Smooth muscle cell (in vitro differentiated cells): ENCODE measurements at regions not wholly inside any gene's neighbourhood (a gene's known extent, or its start where the extent isn't known, plus 50 kb on each side); places are given as distances from the start of the nearest gene placed in this dataset.

Experiments used
- DNase-seq: peaks from one replicate; lab custom pipeline; 2025; ENCODE audit not compliant: unreplicated experiment; lab: John Stamatoyannopoulos, UW
- H2AFZ ChIP-seq: fragments of 200-600 bp; sonication (generic); 2 replicates; pipeline ENCODE4 v1.6.0; 2016; ENCODE audit warnings: antibody characterized with exemption, low read depth, mild to moderate bottlenecking
- H3F3A ChIP-seq: fragments of 200-600 bp; sonication (generic); 2 replicates; pipeline ENCODE4 v1.6.0; 2017; ENCODE audit warnings: antibody characterized with exemption, low read depth
- H3K27ac ChIP-seq: fragments of 200-600 bp; sonication (generic); 2 replicates; pipeline ENCODE4 v1.5.1; 2016; ENCODE audit warnings: low read depth, mild to moderate bottlenecking
- H3K27me3 ChIP-seq: fragments of 200-600 bp; sonication (generic); 2 replicates; pipeline ENCODE4 v1.6.1; 2016; ENCODE audit warnings: low read depth, mild to moderate bottlenecking
- H3K36me3 ChIP-seq: fragments of 200-600 bp; sonication (generic); 2 replicates; pipeline ENCODE4 v1.5.1; 2016; ENCODE audit warnings: low read depth
- H3K4me1 ChIP-seq: fragments of 200-600 bp; sonication (generic); 2 replicates; pipeline ENCODE4 v1.5.1; 2016; ENCODE audit warnings: low read depth
- H3K4me2 ChIP-seq: fragments of 200-600 bp; sonication (generic); 2 replicates; pipeline ENCODE4 v1.6.0; 2016; ENCODE audit warnings: mild to moderate bottlenecking
- H3K4me3 ChIP-seq: fragments of 200-600 bp; sonication (generic); 2 replicates; pipeline ENCODE4 v1.5.1; 2016; ENCODE audit warnings: mild to moderate bottlenecking
- H3K79me2 ChIP-seq: fragments of 200-600 bp; sonication (generic); 2 replicates; pipeline ENCODE4 v1.6.0; 2016; ENCODE audit warnings: low read depth, mild to moderate bottlenecking
- H3K9ac ChIP-seq: fragments of 200-600 bp; sonication (generic); 2 replicates; pipeline ENCODE4 v1.6.0; 2016; ENCODE audit warnings: low read depth
- H3K9me3 ChIP-seq: fragments of 200-600 bp; sonication (generic); replicated peaks from 2 replicates; pipeline ENCODE4 v1.5.1; 2016; ENCODE audit warnings: low read depth
- H4K20me1 ChIP-seq: fragments of 200-600 bp; sonication (generic); 2 replicates; pipeline ENCODE4 v1.6.0; 2016; ENCODE audit warnings: low read depth
- WGBS: methylation state at CpG from one replicate; pipeline ENCODE4 v1.1.7; 2016; ENCODE audit warnings: low lambda C conversion rate; 5-methylcytosine and 5-hydroxymethylcytosine counted together
- TF ChIP-seq, protein P1 (sequence below): fragments of 200-600 bp; sonication (generic); IDR thresholded peaks from 2 replicates; pipeline ENCODE4 v1.5.1; 2017; ENCODE audit warnings: borderline replicate concordance, mild to moderate bottlenecking, antibody characterized with exemption; ENCODE audit not compliant: insufficient read depth, poor library complexity, severe bottlenecking

GRCh38 chr4:75126058-75126457 lies 193.1 kb downstream of the PARM1 start:
- Histone ChIP-seq H2AFZ (peak overlapping the region; percentile 67), H3K9ac (no peak overlapping the region), H3K79me2 (no peaks in the 10 kb centered on the region), H3F3A (no peaks in the 10 kb centered on the region), H3K4me1 (no peaks in the 10 kb centered on the region), H3K9me3 (no peaks in the 10 kb centered on the region), H4K20me1 (no peaks in the 10 kb centered on the region), H3K27ac (no peak overlapping the region), H3K4me2 (peak overlapping the region; percentile 47), H3K27me3 (no peaks in the 10 kb centered on the region), H3K4me3 (no peak overlapping the region), H3K36me3 (no peaks in the 10 kb centered on the region)
- TF ChIP-seq, protein P1, sequence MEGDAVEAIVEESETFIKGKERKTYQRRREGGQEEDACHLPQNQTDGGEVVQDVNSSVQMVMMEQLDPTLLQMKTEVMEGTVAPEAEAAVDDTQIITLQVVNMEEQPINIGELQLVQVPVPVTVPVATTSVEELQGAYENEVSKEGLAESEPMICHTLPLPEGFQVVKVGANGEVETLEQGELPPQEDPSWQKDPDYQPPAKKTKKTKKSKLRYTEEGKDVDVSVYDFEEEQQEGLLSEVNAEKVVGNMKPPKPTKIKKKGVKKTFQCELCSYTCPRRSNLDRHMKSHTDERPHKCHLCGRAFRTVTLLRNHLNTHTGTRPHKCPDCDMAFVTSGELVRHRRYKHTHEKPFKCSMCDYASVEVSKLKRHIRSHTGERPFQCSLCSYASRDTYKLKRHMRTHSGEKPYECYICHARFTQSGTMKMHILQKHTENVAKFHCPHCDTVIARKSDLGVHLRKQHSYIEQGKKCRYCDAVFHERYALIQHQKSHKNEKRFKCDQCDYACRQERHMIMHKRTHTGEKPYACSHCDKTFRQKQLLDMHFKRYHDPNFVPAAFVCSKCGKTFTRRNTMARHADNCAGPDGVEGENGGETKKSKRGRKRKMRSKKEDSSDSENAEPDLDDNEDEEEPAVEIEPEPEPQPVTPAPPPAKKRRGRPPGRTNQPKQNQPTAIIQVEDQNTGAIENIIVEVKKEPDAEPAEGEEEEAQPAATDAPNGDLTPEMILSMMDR = no peak
- DNase-seq = no peak

DNA sequence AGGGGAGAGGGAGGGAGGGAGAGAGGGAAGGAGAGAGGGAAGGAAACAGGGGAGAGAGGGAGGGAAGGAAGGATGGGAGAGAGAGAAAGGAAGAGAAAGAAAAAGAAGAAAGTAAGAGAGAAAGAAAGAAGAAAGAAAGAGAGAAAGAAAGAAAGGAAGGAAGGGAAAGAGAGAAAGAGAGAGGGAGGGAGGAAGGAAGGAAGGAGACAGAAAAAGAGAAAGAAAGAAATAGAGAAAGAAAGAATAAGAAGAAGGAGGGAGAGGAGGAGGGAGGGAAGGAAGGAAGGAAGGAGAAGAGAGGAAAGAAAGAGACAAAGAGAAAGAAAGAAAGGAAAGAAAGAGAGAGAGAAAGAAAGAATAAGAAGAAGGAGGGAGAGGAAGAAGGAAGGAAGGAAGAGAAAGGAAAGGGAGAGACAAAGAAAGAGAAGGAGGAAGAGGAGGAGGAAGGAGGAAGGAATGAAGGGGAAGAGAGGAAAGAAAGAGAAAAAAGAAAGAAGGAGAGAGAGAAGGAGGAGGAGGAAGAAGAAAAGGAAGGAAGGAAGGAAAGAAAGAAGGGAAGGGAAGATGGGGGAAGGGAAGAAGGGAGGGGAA lies 189.6 kb downstream of the PARM1 start:
- TF ChIP-seq, protein P1 = no peak
- no peaks in the 10 kb centered on the region for H3F3A ChIP-seq
- no peak overlapping the region for H3K4me3 ChIP-seq
- H3K79me2 ChIP-seq = no peaks in the 10 kb centered on the region
- H3K4me2 ChIP-seq = no peak overlapping the region
- DNase-seq = no peak
- H2AFZ ChIP-seq = no peak overlapping the region
- H3K9ac ChIP-seq = no peak overlapping the region
- H3K27me3 ChIP-seq = no peaks in the 10 kb centered on the region
- H3K27ac ChIP-seq = no peak overlapping the region
- H4K20me1 ChIP-seq = no peaks in the 10 kb centered on the region
- H3K36me3 ChIP-seq = peaks cover 3% of the 10 kb centered on the region
- no peaks in the 10 kb centered on the region for H3K9me3 ChIP-seq
- no peaks in the 10 kb centered on the region for H3K4me1 ChIP-seq

- 97% methylated on average over 4 of the region's 4 CpGs for WGBS
- no peak overlapping the region for H3K4me2 ChIP-seq
- H3K9ac ChIP-seq = no peak overlapping the region
- no peaks in the 10 kb centered on the region for H3K27me3 ChIP-seq
- peaks cover 3% of the 10 kb centered on the region for H3K36me3 ChIP-seq
- no peak overlapping the region for H3K4me3 ChIP-seq
- H2AFZ ChIP-seq = no peak overlapping the region
- TF ChIP-seq, protein P1 = no peak
- H3F3A ChIP-seq = no peaks in the 10 kb centered on the region
- no peaks in the 10 kb centered on the region for H3K9me3 ChIP-seq
- H3K27ac ChIP-seq = no peak overlapping the region
- H3K4me1 ChIP-seq = no peaks in the 10 kb centered on the region
- H3K79me2 ChIP-seq = no peaks in the 10 kb centered on the region
- DNase-seq = no peak
- H4K20me1 ChIP-seq = no peaks in the 10 kb centered on the region
These were observed 185.8 kb downstream of the PARM1 start for GRCh38 chr4:75118739-75119138.

DNA sequence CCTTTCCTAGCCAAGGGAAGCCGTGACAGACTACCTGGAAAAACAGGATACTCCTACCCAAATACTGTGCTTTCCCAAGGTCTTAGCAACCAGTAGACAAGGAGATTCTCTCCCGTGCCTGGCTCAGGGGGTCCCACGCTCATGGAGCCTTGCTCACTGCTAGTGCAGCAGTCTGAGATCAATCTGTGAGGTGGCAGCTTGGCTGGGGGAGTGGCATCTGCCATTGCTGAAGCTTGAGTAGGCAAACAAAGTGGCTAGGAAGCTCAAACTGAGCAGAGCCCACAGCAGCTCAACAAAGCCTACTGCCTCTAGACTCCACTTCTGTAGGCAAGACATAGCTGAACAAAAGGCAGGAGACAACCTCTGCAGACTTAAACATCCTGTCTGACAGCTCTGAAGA lies 177.1 kb downstream of the PARM1 start:
- no peaks in the 10 kb centered on the region for H3K9me3 ChIP-seq
- TF ChIP-seq, protein P1 = no peak
- WGBS = 83% methylated on average over 3 of the region's 3 CpGs
- no peak overlapping the region for H3K4me3 ChIP-seq
- no peak for DNase-seq
- H3K27ac ChIP-seq = no peak overlapping the region
- H3K27me3 ChIP-seq = no peaks in the 10 kb centered on the region
- H3F3A ChIP-seq = no peaks in the 10 kb centered on the region
- no peak overlapping the region for H3K9ac ChIP-seq
- H2AFZ ChIP-seq = no peak overlapping the region
- no peaks in the 10 kb centered on the region for H3K79me2 ChIP-seq
- H3K4me1 ChIP-seq = no peaks in the 10 kb centered on the region
- H3K36me3 ChIP-seq = no peaks in the 10 kb centered on the region
- H4K20me1 ChIP-seq = no peaks in the 10 kb centered on the region
- H3K4me2 ChIP-seq = no peak overlapping the region
